H1 (cell line): ENCODE measurements at regions not wholly inside any gene's neighbourhood (a gene's known extent, or its start where the extent isn't known, plus 50 kb on each side); places are given as distances from the start of the nearest gene placed in this dataset.

Experiments used
- CREB1 ChIP-seq: IDR thresholded peaks from 2 replicates; pipeline ENCODE4 v1.6.1; 2012; ENCODE audit warnings: inconsistent platforms
- JUND ChIP-seq: IDR thresholded peaks from 2 replicates; pipeline ENCODE4 v1.6.1; 2011; ENCODE audit warnings: mild to moderate bottlenecking, improper control_type of control experiment, low read length
- NRF1 ChIP-seq: IDR thresholded peaks from 2 replicates; pipeline ENCODE4 v1.6.1; 2011; ENCODE audit warnings: mild to moderate bottlenecking, low read depth, low read length, improper control_type of control experiment
- RNF2 ChIP-seq: fragments of 200-900, 300-1000 bp; sonication (generic); IDR thresholded peaks from 2 replicates; pipeline ENCODE4 v1.7.1; 2016; ENCODE audit warnings: borderline replicate concordance, low read depth, mild to moderate bottlenecking, antibody characterized with exemption, low read length; ENCODE audit not compliant: poor library complexity, severe bottlenecking; ENCODE audit errors: missing control alignments

GRCh38 chr13:58594747-58595600 is 963.4 kb downstream of the PCDH17 start (continued):
- no peak for TF ChIP-seq JUND
- no peak for TF ChIP-seq NRF1
- TF ChIP-seq CREB1, result no peak
- no peak for TF ChIP-seq RNF2
- TF ChIP-seq, all 59 proteins: peak for 0
